HUES6 (cell line): ENCODE measurements at regions not wholly inside any gene's neighbourhood (a gene's known extent, or its start where the extent isn't known, plus 50 kb on each side); places are given as distances from the start of the nearest gene placed in this dataset.
"Not testable (repeated sequence)": the region's sequence is repeated elsewhere in the genome, so short reads cannot be mapped to it uniquely, and the experiment has no call there.

Experiments
- H3K27ac ChIP-seq: 2 replicates; pipeline ENCODE4 v1.7.0; 2013; ENCODE audit warnings: low read depth, mild to moderate bottlenecking, low read length, inconsistent platforms
- H3K27me3 ChIP-seq: 2 replicates; pipeline ENCODE4 v1.6.1; 2013; ENCODE audit warnings: low read length; ENCODE audit not compliant: control insufficient read depth, insufficient read depth
- H3K36me3 ChIP-seq: 2 replicates; pipeline ENCODE4 v1.6.1; 2013; ENCODE audit warnings: low read length; ENCODE audit not compliant: control insufficient read depth, insufficient read depth
- H3K4me1 ChIP-seq: 2 replicates; pipeline ENCODE4 v1.6.1; 2013; ENCODE audit warnings: low read length; ENCODE audit not compliant: control insufficient read depth, insufficient read depth
- H3K4me3 ChIP-seq: 2 replicates; pipeline ENCODE4 v1.5.1; 2013; ENCODE audit warnings: low read depth, low read length
- H3K9ac ChIP-seq: one replicate; pipeline ENCODE4 v1.6.1; 2013; ENCODE audit warnings: mild to moderate bottlenecking, low read length
- H3K9me3 ChIP-seq: 2 replicates; pipeline ENCODE4 v1.6.1; 2013; ENCODE audit warnings: low read depth, low read length; ENCODE audit not compliant: control insufficient read depth, insufficient read depth

DNA sequence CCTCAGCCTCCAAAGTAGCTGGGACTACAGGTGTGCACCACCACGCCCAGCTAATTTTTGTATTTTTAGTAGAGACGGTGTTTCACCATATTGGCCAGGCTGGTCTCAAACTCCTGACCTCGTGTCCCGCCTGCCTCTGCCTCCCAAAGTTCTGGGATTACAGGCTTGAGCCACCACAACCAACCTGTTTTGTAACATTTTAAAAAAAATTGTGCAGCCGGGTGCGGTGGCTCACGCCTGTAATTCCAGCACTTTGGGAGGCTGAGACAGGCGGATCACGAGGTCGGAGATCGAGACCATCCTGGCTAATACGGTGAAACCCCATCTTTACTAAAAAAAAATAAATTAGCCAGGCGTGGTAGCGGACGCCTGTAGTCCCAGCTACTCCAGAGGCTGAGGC, 122.5 kb downstream of the PABPC4L start:
- H3K4me3 ChIP-seq, H3K36me3 ChIP-seq, H3K9ac ChIP-seq, H3K9me3 ChIP-seq, H3K4me1 ChIP-seq, H3K27me3 ChIP-seq, H3K27ac ChIP-seq: not testable (repeated sequence)

GRCh38 chr4:134078230-134078914, 123.2 kb downstream of the PABPC4L start:
- Histone ChIP-seq H3K27me3 (no peaks in the 10 kb centered on the region), H3K27ac (no peak overlapping the region), H3K9ac (no peak overlapping the region), H3K4me3 (no peak overlapping the region), H3K36me3 (no peaks in the 10 kb centered on the region; the same call in 1 of the 2 replicates), H3K4me1 (no peaks in the 10 kb centered on the region), H3K9me3 (peaks cover 7% of the 10 kb centered on the region)

GRCh38 chr4:134073711-134074110, 127.9 kb downstream of the PABPC4L start:
- H3K27ac ChIP-seq: no peak overlapping the region
- H3K27me3 ChIP-seq: no peaks in the 10 kb centered on the region
- no peaks in the 10 kb centered on the region for H3K4me1 ChIP-seq
- H3K36me3 ChIP-seq: no peaks in the 10 kb centered on the region; the same call in 1 of the 2 replicates
- no peak overlapping the region for H3K9ac ChIP-seq
- no peak overlapping the region for H3K4me3 ChIP-seq
- peaks cover 9% of the 10 kb centered on the region for H3K9me3 ChIP-seq

DNA sequence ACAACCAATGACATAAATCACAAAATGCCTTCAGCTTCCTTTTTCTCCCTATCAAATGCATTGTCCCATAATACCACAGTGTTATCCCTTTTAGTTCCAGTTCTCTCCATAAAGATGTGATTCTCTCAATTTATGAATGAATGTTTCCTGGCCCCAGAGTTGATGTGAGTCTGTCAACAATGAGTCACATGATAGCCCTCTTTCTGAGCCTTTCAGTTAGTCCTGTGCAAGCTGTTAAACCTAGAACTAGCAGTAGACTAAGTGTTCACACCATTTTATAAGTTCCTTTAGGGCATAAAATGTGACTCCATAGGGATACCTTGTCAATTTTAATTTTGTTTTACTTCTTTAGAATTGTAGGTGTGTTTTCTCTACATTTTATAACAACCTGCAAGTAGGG, 129.5 kb downstream of the PABPC4L start:
- no peaks in the 10 kb centered on the region for H3K4me1 ChIP-seq
- no peak overlapping the region for H3K9ac ChIP-seq
- H3K27ac ChIP-seq: no peak overlapping the region
- H3K9me3 ChIP-seq: peaks cover 9% of the 10 kb centered on the region
- H3K36me3 ChIP-seq: no peaks in the 10 kb centered on the region; the same call in 1 of the 2 replicates
- H3K27me3 ChIP-seq: no peaks in the 10 kb centered on the region
- no peak overlapping the region for H3K4me3 ChIP-seq

DNA sequence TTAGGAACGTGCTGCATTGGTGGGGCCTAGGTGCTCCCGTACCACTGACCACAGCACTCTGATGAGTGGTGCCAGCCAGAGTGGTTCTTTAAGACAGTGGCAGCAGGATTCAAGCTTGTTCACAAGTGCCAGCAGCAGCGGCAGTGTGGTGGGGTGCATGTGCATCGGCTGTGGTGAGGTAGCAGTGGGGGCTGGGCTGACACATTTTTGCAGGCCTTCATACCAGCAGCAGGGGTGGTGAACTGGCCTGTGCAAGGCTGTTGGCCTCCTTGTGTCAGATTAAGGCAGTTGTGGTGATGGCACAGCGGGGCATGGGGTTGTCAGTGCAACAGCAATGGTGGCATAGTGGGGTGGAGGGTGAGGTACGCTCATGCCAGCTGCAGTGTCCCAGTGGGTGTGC, 131.4 kb downstream of the PABPC4L start:
- no peak overlapping the region for H3K9ac ChIP-seq
- no peaks in the 10 kb centered on the region for H3K4me1 ChIP-seq
- no peak overlapping the region for H3K27ac ChIP-seq
- H3K9me3 ChIP-seq: peaks cover 9% of the 10 kb centered on the region
- H3K36me3 ChIP-seq: no peaks in the 10 kb centered on the region; the same call in 1 of the 2 replicates
- no peaks in the 10 kb centered on the region for H3K27me3 ChIP-seq
- no peak overlapping the region for H3K4me3 ChIP-seq

DNA sequence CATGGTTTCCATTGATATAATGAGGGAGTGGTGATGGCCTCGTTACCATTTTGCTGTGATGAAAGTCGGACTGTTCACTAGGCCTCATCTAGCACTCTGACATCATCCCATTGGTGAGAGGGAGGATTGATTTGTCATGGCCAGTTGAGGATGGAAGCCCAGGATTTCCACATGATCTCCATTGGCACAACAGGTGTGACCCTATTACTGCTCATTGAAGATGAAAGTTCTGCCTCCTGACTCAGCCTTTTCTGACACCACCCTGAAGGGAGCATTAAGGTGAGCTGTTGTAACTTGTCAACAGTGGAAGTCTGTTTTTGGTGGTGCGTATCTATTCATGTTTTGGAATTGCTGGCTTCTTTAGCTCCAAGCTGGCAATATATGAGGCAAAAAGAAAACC, 144.2 kb downstream of the PABPC4L start:
- Histone ChIP-seq H3K4me1 (no peaks in the 10 kb centered on the region; the same call in 1 of the 2 replicates), H3K27ac (no peak overlapping the region), H3K4me3 (no peak overlapping the region), H3K9me3 (no peaks in the 10 kb centered on the region), H3K9ac (no peak overlapping the region), H3K36me3 (no peaks in the 10 kb centered on the region), H3K27me3 (no peaks in the 10 kb centered on the region)

- not testable (repeated sequence) for H3K36me3 ChIP-seq
These were observed 155.4 kb downstream of the PABPC4L start for GRCh38 chr4:134046221-134046620.

DNA sequence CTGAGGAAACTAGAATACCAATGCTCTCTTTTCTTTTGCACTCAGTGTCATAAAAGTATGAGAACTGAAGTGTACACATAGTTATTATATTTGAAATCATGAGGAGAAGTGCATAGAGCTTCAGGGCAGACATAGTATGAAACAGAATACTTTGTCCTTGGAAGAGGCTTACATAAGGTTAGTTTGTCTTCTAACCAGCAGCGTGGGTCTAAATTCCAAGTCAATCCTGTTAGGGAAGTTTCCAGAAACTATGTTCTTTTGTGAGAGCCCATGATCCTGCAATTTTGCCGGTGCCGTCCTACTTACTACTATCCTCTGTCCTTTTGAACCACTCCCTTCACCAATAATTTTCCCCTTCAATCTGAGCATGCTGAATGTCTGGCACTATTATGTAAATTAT, 156.2 kb downstream of the PABPC4L start:
- H3K36me3 ChIP-seq: no peaks in the 10 kb centered on the region
- no peaks in the 10 kb centered on the region for H3K27me3 ChIP-seq
- no peak overlapping the region for H3K9ac ChIP-seq

More at GRCh38 chr4:134046221-134046620, 155.4 kb downstream of the PABPC4L start:
- H3K4me1 ChIP-seq, H3K9ac ChIP-seq, H3K27me3 ChIP-seq, H3K27ac ChIP-seq, H3K9me3 ChIP-seq, H3K4me3 ChIP-seq: not testable (repeated sequence)

DNA sequence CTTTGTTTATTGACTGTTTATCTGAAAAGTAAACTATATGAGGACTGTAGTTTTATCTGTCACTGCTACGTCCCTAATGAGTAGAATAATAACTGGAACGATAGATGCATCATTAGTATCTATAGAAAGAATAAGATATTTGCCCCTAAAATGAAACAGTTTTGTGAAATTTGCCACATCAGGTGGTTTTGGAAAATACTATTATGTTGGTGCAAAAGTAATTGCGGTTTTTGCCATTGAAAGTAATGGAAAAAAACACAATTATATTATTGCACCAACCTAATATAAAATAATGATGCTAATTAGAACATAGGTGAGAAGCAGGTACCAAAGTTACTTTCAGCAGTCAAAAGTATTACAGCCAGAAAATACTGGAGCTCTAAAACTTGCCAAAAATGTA, 158.3 kb downstream of the PABPC4L start:
- H3K4me1 ChIP-seq: no peaks in the 10 kb centered on the region
- no peak overlapping the region for H3K9ac ChIP-seq
- H3K27me3 ChIP-seq: no peaks in the 10 kb centered on the region
- no peak overlapping the region for H3K27ac ChIP-seq
- no peaks in the 10 kb centered on the region for H3K36me3 ChIP-seq
- H3K4me3 ChIP-seq: no peak overlapping the region
- H3K9me3 ChIP-seq: no peaks in the 10 kb centered on the region; the same call in 1 of the 2 replicates

More for the DNA sequence above, 156.2 kb downstream of the PABPC4L start:
- H3K27ac ChIP-seq: no peak overlapping the region
- no peaks in the 10 kb centered on the region for H3K4me1 ChIP-seq
- H3K4me3 ChIP-seq: no peak overlapping the region
- no peaks in the 10 kb centered on the region for H3K9me3 ChIP-seq

DNA sequence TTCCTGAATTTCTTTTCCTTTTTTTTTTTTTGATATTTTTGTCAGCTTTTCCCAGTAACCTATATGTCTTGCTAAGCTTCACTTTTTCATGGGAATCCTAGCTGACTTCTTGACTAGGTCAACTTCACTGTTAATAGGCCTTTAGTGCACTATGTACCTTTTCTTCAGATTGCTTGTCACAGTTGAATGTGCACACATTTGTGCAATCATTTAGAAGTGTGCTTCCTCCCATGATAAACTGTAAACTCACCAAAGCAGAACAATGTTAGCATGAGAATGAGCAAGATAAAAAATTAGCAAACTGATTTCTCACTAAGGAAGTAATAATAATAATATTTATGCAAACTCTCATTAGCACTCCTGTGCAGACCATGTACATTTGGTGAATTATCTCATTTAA, 173.2 kb downstream of the PABPC4L start:
- Histone ChIP-seq H3K27ac (no peak overlapping the region), H3K27me3 (no peaks in the 10 kb centered on the region), H3K9ac (no peak overlapping the region), H3K4me3 (no peak overlapping the region), H3K36me3 (peaks cover 2% of the 10 kb centered on the region; the same call in 1 of the 2 replicates), H3K9me3 (no peaks in the 10 kb centered on the region), H3K4me1 (no peaks in the 10 kb centered on the region)

DNA sequence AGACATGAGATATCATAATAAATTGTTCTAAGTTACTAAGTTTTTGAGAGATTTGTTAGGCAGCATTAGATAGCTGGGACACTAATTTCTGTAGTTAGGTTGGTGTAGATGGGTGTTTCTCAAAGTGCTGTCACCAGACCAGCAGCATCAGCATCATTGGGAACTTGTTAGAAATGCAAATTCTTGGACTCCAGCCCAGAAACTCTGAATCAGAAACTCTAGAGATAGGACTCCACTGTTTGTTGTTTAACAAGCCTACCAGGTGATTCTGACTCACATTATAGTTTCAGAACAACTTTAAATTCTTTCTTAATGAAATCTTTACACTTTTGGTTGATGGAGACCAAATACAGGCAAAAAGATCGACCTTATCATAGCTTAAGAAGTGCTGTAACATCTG, 173.7 kb downstream of the PABPC4L start:
- H3K27me3 ChIP-seq: no peaks in the 10 kb centered on the region
- no peak overlapping the region for H3K27ac ChIP-seq
- H3K4me1 ChIP-seq: no peaks in the 10 kb centered on the region
- H3K9ac ChIP-seq: no peak overlapping the region
- H3K36me3 ChIP-seq: peaks cover 2% of the 10 kb centered on the region; the same call in 1 of the 2 replicates
- no peak overlapping the region for H3K4me3 ChIP-seq
- no peaks in the 10 kb centered on the region for H3K9me3 ChIP-seq
